H9 (cell line): ENCODE measurements at regions not wholly inside any gene's neighbourhood (a gene's known extent, or its start where the extent isn't known, plus 50 kb on each side); places are given as distances from the start of the nearest gene placed in this dataset.

ENCODE experiments used
- DNase-seq: peaks from one replicate; pipeline ENCODE4 v3.0.0-alpha.2; 2017
- H2AFZ ChIP-seq: one replicate; pipeline ENCODE4 v1.6.1; 2013; ENCODE audit warnings: mild to moderate bottlenecking, low read length, control low read depth, moderate library complexity
- H2AK5ac ChIP-seq: 2 replicates; pipeline ENCODE4 v1.6.1; 2013; ENCODE audit warnings: low read length, control low read depth, mixed read lengths; ENCODE audit not compliant: insufficient read length
- H2BK120ac ChIP-seq: one replicate; pipeline ENCODE4 v1.6.1; 2013; ENCODE audit warnings: low read depth, mild to moderate bottlenecking, low read length, control low read depth, inconsistent platforms; ENCODE audit not compliant: poor library complexity, severe bottlenecking
- H2BK12ac ChIP-seq: 2 replicates; pipeline ENCODE4 v1.6.1; 2013; ENCODE audit warnings: low read length, control low read depth, mixed read lengths, low read depth; ENCODE audit not compliant: insufficient read length
- H2BK15ac ChIP-seq: 2 replicates; pipeline ENCODE4 v1.6.1; 2013; ENCODE audit warnings: low read depth, low read length, control low read depth
- H2BK20ac ChIP-seq: one replicate; pipeline ENCODE4 v1.6.1; 2013; ENCODE audit warnings: low read depth, mild to moderate bottlenecking, low read length, control low read depth, inconsistent platforms; ENCODE audit not compliant: poor library complexity, severe bottlenecking
- H2BK5ac ChIP-seq: 2 replicates; pipeline ENCODE4 v1.6.1; 2013; ENCODE audit warnings: low read length, control low read depth, mixed read lengths; ENCODE audit not compliant: insufficient read length
- H3K14ac ChIP-seq: 2 replicates; pipeline ENCODE4 v1.6.1; 2013; ENCODE audit warnings: low read length, control low read depth; ENCODE audit not compliant: insufficient read depth
- H3K18ac ChIP-seq: 2 replicates; pipeline ENCODE4 v1.6.1; 2013; ENCODE audit warnings: low read depth, mild to moderate bottlenecking, mixed read lengths, low read length, control low read depth; ENCODE audit not compliant: insufficient read length
- H3K23ac ChIP-seq: 2 replicates; pipeline ENCODE4 v1.6.1; 2013; ENCODE audit warnings: low read length, control low read depth, mixed read lengths, low read depth; ENCODE audit not compliant: insufficient read length
- H3K23me2 ChIP-seq: 2 replicates; pipeline ENCODE4 v1.6.1; 2013; ENCODE audit warnings: low read depth, mild to moderate bottlenecking, mixed read lengths, low read length, control low read depth; ENCODE audit not compliant: insufficient read length, poor library complexity, severe bottlenecking
- H3K27ac ChIP-seq: 2 replicates; pipeline ENCODE4 v1.5.1; 2013; ENCODE audit warnings: low read length, control low read depth, mixed read lengths, low read depth; ENCODE audit not compliant: insufficient read length
- H3K27me3 ChIP-seq: 2 replicates; pipeline ENCODE4 v1.6.1; 2013; ENCODE audit warnings: low read length, control low read depth, inconsistent platforms; ENCODE audit not compliant: insufficient read depth
- H3K4ac ChIP-seq: 2 replicates; pipeline ENCODE4 v1.6.1; 2013; ENCODE audit warnings: low read depth, mild to moderate bottlenecking, control low read depth, inconsistent platforms, low read length, moderate library complexity
- H3K4me1 ChIP-seq: 2 replicates; pipeline ENCODE4 v1.6.1; 2013; ENCODE audit warnings: low read length, control low read depth, inconsistent platforms; ENCODE audit not compliant: insufficient read depth
- H3K4me2 ChIP-seq: 2 replicates; pipeline ENCODE4 v1.6.1; 2013; ENCODE audit warnings: low read length, control low read depth, mixed read lengths; ENCODE audit not compliant: insufficient read length, insufficient read depth
- H3K56ac ChIP-seq: 2 replicates; pipeline ENCODE4 v1.6.1; 2013; ENCODE audit warnings: low read depth, mild to moderate bottlenecking, mixed read lengths, low read length, control low read depth; ENCODE audit not compliant: insufficient read length
- H3K79me1 ChIP-seq: 2 replicates; pipeline ENCODE4 v1.6.1; 2013; ENCODE audit warnings: low read depth, mild to moderate bottlenecking, moderate library complexity, low read length, control low read depth, inconsistent platforms; ENCODE audit not compliant: insufficient read depth, poor library complexity, severe bottlenecking
- H3K79me2 ChIP-seq: 2 replicates; pipeline ENCODE4 v1.6.1; 2013; ENCODE audit warnings: low read length, control low read depth, inconsistent platforms; ENCODE audit not compliant: insufficient read depth
- H3K9ac ChIP-seq: 2 replicates; pipeline ENCODE4 v1.6.1; 2013; ENCODE audit warnings: low read length, control low read depth, mixed read lengths; ENCODE audit not compliant: insufficient read length; ENCODE audit errors: extremely low read depth
- H3K9me3 ChIP-seq: one replicate; pipeline ENCODE4 v1.6.1; 2013; ENCODE audit warnings: low read depth, low read length, inconsistent platforms; ENCODE audit not compliant: control insufficient read depth
- H3T11ph ChIP-seq: one replicate; pipeline ENCODE4 v1.6.1; 2013; ENCODE audit warnings: mild to moderate bottlenecking, low read length, control low read depth, inconsistent platforms
- H4K20me1 ChIP-seq: one replicate; pipeline ENCODE4 v1.6.1; 2013; ENCODE audit not compliant: control insufficient read depth, insufficient read length, insufficient read depth
- H4K5ac ChIP-seq: 2 replicates; pipeline ENCODE4 v1.6.1; 2013; ENCODE audit warnings: low read depth, mild to moderate bottlenecking, mixed read lengths, low read length, control low read depth; ENCODE audit not compliant: insufficient read length
- H4K8ac ChIP-seq: replicated peaks from 2 replicates; pipeline ENCODE4 v1.6.1; 2013; ENCODE audit warnings: low read length, control low read depth, mixed read lengths, low read depth; ENCODE audit not compliant: insufficient read length
- H4K91ac ChIP-seq: 2 replicates; pipeline ENCODE4 v1.6.1; 2013; ENCODE audit warnings: low read depth, mild to moderate bottlenecking, moderate library complexity, mixed read lengths, low read length, control low read depth; ENCODE audit not compliant: insufficient read length
- H3K27ac Mint-ChIP-seq, 3 experiments: 2 replicates in 2 of 3; 3 replicates in 1 of 3; pipeline ENCODE4 v1.8.0; 2020 to 2021; ENCODE audit warnings: mixed read lengths in 3 of 3, mild to moderate bottlenecking in 1 of 3, moderate library complexity in 1 of 3
- H3K27me3 Mint-ChIP-seq: 2 replicates; pipeline ENCODE4 v1.8.0; 2021; ENCODE audit warnings: low read depth, mild to moderate bottlenecking, moderate library complexity, mixed read lengths
- H3K36me3 Mint-ChIP-seq, 3 experiments: 2 replicates in 2 of 3; 3 replicates in 1 of 3; pipeline ENCODE4 v1.8.0; 2020 to 2021; ENCODE audit warnings: low read depth in 3 of 3, mixed read lengths in 3 of 3; ENCODE audit not compliant: insufficient read depth in 1 of 3
- H3K4me1 Mint-ChIP-seq, 2 experiments: 2 replicates each; pipeline ENCODE4 v1.8.0; 2020; ENCODE audit warnings: mixed read lengths in 2 of 2
- H3K4me3 Mint-ChIP-seq, 2 experiments: 2 replicates in 1 of 2; 3 replicates in 1 of 2; pipeline ENCODE4 v1.8.0; 2020 to 2021; ENCODE audit warnings: mild to moderate bottlenecking in 2 of 2, mixed read lengths in 2 of 2, moderate library complexity in 1 of 2
- H3K9me3 Mint-ChIP-seq, 2 experiments: 2 replicates in 1 of 2; 3 replicates in 1 of 2; pipeline ENCODE4 v1.8.0; 2020; ENCODE audit warnings: mild to moderate bottlenecking in 2 of 2, mixed read lengths in 2 of 2, moderate library complexity in 1 of 2
- CTCF ChIP-seq: fragments of 200-600 bp; sonication (generic); conservative IDR thresholded peaks from 3 replicates; pipeline ENCODE4 v1.8.0; 2021; ENCODE audit warnings: antibody characterized with exemption, mild to moderate bottlenecking
- WGBS: extraction: QIAGEN DNeasy Blood & Tissue Kit; methylation state at CpG from one replicate; pipeline ENCODE4 v1.1.7; 2013; ENCODE audit warnings: missing lambda C conversion rate, low lambda C conversion rate, mixed read lengths; ENCODE audit not compliant: insufficient read length; ENCODE audit errors: extremely low coverage; 5-methylcytosine and 5-hydroxymethylcytosine counted together

GRCh38 chr4:44544158-44544557, 95.5 kb upstream of the KCTD8 start:
- no peaks in the 10 kb centered on the region for H3K27me3 Mint-ChIP-seq
- Histone ChIP-seq H4K91ac (no peak overlapping the region), H3K9me3 (no peaks in the 10 kb centered on the region), H2BK12ac (no peak overlapping the region), H3K4me1 (no peaks in the 10 kb centered on the region; the same call in 1 of the 2 replicates), H3K14ac (no peak overlapping the region), H3K27ac (no peak overlapping the region), H4K20me1 (no peaks in the 10 kb centered on the region), H3K56ac (no peak overlapping the region), H3K18ac (no peak overlapping the region), H3K23me2 (no peaks in the 10 kb centered on the region), H4K5ac (no peak overlapping the region), H2BK20ac (no peak overlapping the region), H2BK120ac (no peak overlapping the region), H2BK15ac (no peak overlapping the region), H3K4ac (no peak overlapping the region), H3K4me2 (no peak overlapping the region), H4K8ac (no peak overlapping the region), H3K27me3 (no peaks in the 10 kb centered on the region), H2BK5ac (no peak overlapping the region), H3K79me2 (no peaks in the 10 kb centered on the region), H3K23ac (no peak overlapping the region), H3T11ph (no peak overlapping the region), H3K79me1 (no peaks in the 10 kb centered on the region), H2AFZ (no peak overlapping the region), H2AK5ac (no peak overlapping the region), H3K9ac (no peak overlapping the region)
- no peak overlapping the region for H3K4me3 Mint-ChIP-seq
- no peak for DNase-seq
- H3K27ac Mint-ChIP-seq: no peak overlapping the region
- peaks cover 0 to 6% (median 0%) of the 10 kb centered on the region in 3 experiments; a peak in 1 of 7 replicates for H3K36me3 Mint-ChIP-seq
- TF ChIP-seq CTCF: no peak
- peaks cover 23 to 28% of the 10 kb centered on the region in 2 experiments for H3K4me1 Mint-ChIP-seq
- no CpG with 5 or more reads among the region's 2 CpGs for WGBS
- peaks cover 0 to 2% of the 10 kb centered on the region in 2 experiments; a peak in 1 of 5 replicates for H3K9me3 Mint-ChIP-seq
